Ishikawa (cell line): ENCODE measurements at regions not wholly inside any gene's neighbourhood (a gene's known extent, or its start where the extent isn't known, plus 50 kb on each side); places are given as distances from the start of the nearest gene placed in this dataset.

Experiments used
- FOXM1 ChIP-seq: IDR thresholded peaks from 2 replicates; pipeline ENCODE4 v1.6.1; 2012; ENCODE audit warnings: low read depth, borderline replicate concordance
- MAX ChIP-seq: IDR thresholded peaks from 2 replicates; pipeline ENCODE4 v1.6.1; 2012
- RAD21 ChIP-seq: IDR thresholded peaks from 2 replicates; pipeline ENCODE4 v1.6.1; 2012; ENCODE audit warnings: low read depth
- YY1 ChIP-seq: IDR thresholded peaks from 2 replicates; pipeline ENCODE4 v1.6.1; 2012; ENCODE audit warnings: low read depth

- no peak for TF ChIP-seq MAX
- no peak for TF ChIP-seq RAD21
- TF ChIP-seq YY1: no peak
- no peak for TF ChIP-seq FOXM1
Observed at GRCh38 chr12:4830556-4831210, 79.0 kb upstream of the KCNA1 start.
